ENCODE measurements at regions not wholly inside any gene's neighbourhood (a gene's known extent, or its start where the extent isn't known, plus 50 kb on each side); places are given as distances from the start of the nearest gene placed in this dataset.
"Not testable (repeated sequence)": the region's sequence is repeated elsewhere in the genome, so short reads cannot be mapped to it uniquely, and the experiment has no call there.

DNA sequence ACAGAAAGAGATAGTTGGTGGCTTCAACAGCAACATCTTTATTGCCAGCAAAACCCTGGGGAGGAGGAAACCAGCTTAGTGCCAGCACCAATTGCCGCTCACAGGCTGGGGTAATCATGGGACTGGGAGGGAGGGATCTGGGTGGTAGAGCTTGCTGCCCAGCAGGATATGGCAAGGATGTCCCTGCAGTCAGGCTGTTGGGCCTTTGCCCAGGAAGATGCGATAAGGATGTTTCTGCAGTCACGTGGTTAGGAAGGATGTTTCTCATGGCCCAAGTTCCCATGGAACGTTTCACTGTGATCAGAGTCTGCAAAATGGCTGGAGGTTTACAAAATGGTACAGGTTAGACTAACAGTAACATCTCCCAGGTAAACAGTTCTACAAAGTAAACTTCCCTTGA is 443.5 kb downstream of the TUBA3C start:
- H3K4me1 ChIP-seq (ENCODE audit: control insufficient read depth, insufficient read depth, low read length); H3K9me3 ChIP-seq (ENCODE audit: control insufficient read depth, insufficient read depth, low read depth, low read length); POLR2A ChIA-PET; H3K4me3 ChIP-seq (ENCODE audit: low read depth, low read length); H3K36me3 ChIP-seq (ENCODE audit: control insufficient read depth in 2 of 2, insufficient read depth in 1 of 2, low read length in 2 of 2); CTCF ChIA-PET; H3K27ac ChIP-seq (ENCODE audit: extremely low read depth, low read depth, low read length): not testable (repeated sequence)

DNA sequence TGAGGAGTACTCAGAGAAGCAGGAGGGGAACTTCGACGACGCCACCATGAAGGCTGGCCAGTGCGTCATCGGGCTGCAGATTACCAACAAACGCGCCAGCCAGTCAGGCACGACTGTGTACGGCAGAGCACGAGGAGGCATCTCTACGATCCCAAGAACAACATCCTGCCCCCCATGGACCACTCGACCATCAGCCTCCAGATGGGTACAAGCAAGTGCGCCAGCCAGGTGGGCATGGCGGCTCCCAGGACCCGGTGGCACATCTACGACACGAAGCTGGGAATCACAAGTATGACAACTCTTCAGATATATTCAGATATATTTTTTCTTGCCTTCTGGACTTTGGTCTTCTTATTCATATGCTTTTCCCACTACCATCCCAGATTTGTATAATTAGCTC is 454.5 kb downstream of the TUBA3C start:
- POLR2A ChIA-PET; H3K9me3 ChIP-seq (ENCODE audit: control insufficient read depth, insufficient read depth, low read depth, low read length); H3K4me3 ChIP-seq (ENCODE audit: low read depth, low read length); H3K4me1 ChIP-seq (ENCODE audit: control insufficient read depth, insufficient read depth, low read length); CTCF ChIA-PET; H3K36me3 ChIP-seq (ENCODE audit: control insufficient read depth in 2 of 2, insufficient read depth in 1 of 2, low read length in 2 of 2); H3K27ac ChIP-seq (ENCODE audit: extremely low read depth, low read depth, low read length): not testable (repeated sequence)

DNA sequence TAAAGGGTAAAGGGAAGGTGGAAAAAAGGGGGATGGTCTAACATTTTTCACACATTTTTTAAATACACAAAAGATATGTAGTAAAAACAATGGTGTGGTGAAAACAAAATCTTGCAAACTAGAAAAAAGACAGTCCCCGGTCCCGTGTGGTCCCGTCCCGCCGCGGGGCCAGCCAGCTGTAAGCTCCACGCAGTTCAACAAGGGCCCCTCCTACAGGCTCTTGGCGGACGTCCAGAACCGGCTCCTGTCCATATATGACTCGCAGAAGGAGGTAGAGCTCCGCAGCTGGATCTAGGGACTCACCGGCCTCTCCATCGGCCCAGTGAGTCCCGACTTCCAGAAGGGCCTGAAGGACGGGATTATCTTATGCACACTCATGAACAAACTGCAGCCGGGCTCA is 455.1 kb downstream of the TUBA3C start:
- H3K4me3 ChIP-seq (ENCODE audit: low read depth, low read length); POLR2A ChIA-PET; H3K4me1 ChIP-seq (ENCODE audit: control insufficient read depth, insufficient read depth, low read length); H3K36me3 ChIP-seq (ENCODE audit: control insufficient read depth in 2 of 2, insufficient read depth in 1 of 2, low read length in 2 of 2); H3K9me3 ChIP-seq (ENCODE audit: control insufficient read depth, insufficient read depth, low read depth, low read length); H3K27ac ChIP-seq (ENCODE audit: extremely low read depth, low read depth, low read length); CTCF ChIA-PET: not testable (repeated sequence)

DNA sequence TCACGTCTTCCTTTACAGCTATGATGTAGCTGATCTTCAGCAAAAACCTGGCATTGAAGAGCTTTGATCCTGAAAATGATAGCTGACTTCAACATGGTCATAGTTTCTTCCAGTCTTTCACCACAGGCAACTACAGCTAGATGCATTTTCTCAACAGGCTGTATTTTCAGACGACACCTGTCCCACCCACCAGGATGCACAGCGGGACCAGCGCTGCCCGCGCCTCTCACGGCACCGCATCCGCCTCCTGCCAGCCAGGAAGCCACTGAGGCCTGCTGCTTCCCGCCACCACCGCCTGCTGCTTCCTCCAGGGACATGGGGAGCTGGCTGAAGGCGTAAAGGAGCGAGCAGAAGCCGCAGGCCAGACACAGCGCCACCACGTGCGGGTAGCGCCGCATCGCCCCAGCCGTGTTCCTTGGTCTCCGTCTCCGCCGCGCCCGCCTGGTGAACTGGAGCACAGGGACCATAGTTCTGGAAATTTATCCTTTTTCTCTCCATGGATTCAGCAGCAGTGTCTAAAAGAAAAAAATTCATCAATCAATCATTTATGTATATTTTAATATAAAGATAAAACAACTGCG is 456.3 kb downstream of the TUBA3C start:
- H3K4me1 ChIP-seq (ENCODE audit: control insufficient read depth, insufficient read depth, low read length); H3K9me3 ChIP-seq (ENCODE audit: control insufficient read depth, insufficient read depth, low read depth, low read length); H3K27ac ChIP-seq (ENCODE audit: extremely low read depth, low read depth, low read length); H3K36me3 ChIP-seq (ENCODE audit: control insufficient read depth in 2 of 2, insufficient read depth in 1 of 2, low read length in 2 of 2); H3K4me3 ChIP-seq (ENCODE audit: low read depth, low read length); CTCF ChIA-PET; POLR2A ChIA-PET: not testable (repeated sequence)

DNA sequence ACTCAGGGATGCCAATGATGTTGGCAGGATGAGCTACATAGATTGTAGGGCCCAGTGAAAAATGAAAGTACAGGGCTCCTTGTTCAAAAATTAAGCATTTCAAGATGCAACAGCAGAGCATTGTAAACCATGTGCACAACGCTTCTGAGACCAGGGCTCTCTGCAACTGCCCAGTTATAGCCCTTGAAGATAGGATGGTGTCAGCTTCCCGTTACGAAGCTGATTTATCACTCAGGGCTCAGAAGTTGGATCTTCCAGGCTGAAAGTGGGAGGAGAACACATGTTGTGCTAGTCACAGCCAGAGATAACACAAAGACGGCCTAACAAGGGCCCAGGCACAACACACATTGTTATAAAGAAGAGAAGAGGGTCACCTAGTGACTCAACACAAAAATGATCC is 466.7 kb downstream of the TUBA3C start:
- Histone ChIP-seq H3K27ac (ENCODE audit: extremely low read depth, low read depth, low read length) (no peak overlapping the region), H3K36me3 (ENCODE audit: control insufficient read depth in 2 of 2, insufficient read depth in 1 of 2, low read length in 2 of 2) (no peaks in the 10 kb centered on the region), H3K4me1 (ENCODE audit: control insufficient read depth, insufficient read depth, low read length) (no peaks in the 10 kb centered on the region), H3K4me3 (ENCODE audit: low read depth, low read length) (no peak overlapping the region), H3K9me3 (ENCODE audit: control insufficient read depth, insufficient read depth, low read depth, low read length) (no peaks in the 10 kb centered on the region)
- ChIA-PET POLR2A (no interaction called here), CTCF (no interaction called here)
- TF ChIP-seq WT1 (tag by site-specific recombination; IDR thresholded peaks at IDR 0.05) (no peak), ZNF341 (tag by site-specific recombination; IDR thresholded peaks at IDR 0.05; ENCODE audit: low read depth) (no peak)

DNA sequence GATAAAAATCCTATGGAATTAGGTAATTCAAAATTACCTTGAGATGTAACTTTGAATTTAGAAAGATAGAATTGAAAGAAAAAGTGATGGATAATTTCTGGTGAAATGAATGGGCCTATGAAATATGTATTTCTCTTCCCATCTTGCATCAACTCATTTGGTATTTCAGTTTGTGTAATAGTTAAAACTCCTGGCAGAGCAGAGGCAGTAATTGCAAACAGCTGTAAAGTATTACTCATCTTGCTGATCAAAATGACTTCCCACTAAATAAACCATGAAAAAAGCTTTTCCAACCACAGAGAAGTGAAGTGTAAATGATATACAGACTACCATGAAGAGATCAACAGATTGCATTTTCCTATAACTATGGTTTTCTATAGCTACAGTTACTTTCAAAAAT is 471.0 kb downstream of the TUBA3C start:
- H3K27ac ChIP-seq (ENCODE audit: extremely low read depth, low read depth, low read length); H3K4me1 ChIP-seq (ENCODE audit: control insufficient read depth, insufficient read depth, low read length); CTCF ChIA-PET; H3K4me3 ChIP-seq (ENCODE audit: low read depth, low read length); POLR2A ChIA-PET; H3K36me3 ChIP-seq (ENCODE audit: control insufficient read depth in 2 of 2, insufficient read depth in 1 of 2, low read length in 2 of 2); H3K9me3 ChIP-seq (ENCODE audit: control insufficient read depth, insufficient read depth, low read depth, low read length): not testable (repeated sequence)

DNA sequence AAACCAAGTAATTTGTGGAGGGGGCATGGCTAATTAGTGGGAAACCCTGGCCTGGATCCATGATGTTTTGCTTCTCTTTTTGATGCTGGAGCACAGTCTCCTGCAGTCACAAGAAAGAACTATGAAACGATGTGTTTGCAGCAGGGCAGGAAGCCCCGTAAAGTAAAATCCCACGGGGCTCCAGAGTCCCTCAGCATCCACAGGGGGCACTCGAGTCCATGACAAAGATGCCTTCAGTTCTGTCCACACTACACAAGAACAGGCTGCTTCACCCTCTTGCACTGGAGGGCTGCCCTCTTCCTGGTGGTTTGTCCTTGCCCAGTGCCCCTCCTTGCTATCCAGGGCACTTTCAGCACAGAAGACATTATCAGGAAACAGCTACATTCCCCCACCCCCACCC is 475.1 kb downstream of the TUBA3C start:
- POLR2A ChIA-PET; H3K27ac ChIP-seq (ENCODE audit: extremely low read depth, low read depth, low read length); CTCF ChIA-PET; H3K36me3 ChIP-seq (ENCODE audit: control insufficient read depth in 2 of 2, insufficient read depth in 1 of 2, low read length in 2 of 2); H3K4me1 ChIP-seq (ENCODE audit: control insufficient read depth, insufficient read depth, low read length); H3K4me3 ChIP-seq (ENCODE audit: low read depth, low read length); H3K9me3 ChIP-seq (ENCODE audit: control insufficient read depth, insufficient read depth, low read depth, low read length): not testable (repeated sequence)

DNA sequence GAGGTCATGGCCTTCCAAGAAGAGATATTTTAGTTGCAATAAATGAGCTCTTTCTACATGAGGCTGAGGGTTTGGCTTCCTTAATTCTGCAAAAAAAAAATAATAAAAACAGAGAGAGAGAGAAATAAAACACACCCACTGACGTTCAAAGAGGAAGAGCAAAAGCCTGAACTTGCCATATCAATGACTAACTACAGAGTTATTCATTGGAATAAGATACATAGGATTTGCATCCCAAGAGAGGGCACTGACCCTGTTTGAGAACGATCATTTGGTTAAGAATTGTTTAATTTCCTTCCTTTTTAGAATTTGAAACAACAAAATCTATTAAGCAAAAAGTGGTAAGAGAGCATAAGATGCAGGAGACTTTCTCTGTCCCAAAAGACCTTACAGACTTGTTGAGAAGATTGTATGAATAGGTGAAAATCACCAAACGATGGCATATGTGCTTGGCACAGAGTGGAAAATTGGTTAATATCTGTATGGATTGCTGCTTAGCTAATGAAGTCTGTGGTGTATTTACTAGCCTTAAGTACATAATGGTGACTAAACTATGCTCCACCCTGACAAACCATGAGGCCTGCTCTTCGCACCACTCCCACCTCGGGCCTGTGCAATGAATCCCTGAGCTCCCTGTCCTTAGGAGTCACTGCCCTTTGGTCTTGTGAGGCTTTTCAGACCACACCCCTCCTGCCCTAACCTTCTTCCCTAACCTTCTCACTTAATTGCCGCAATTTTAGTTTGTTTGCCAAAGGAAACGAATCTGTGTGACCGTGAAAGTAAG is 479.0 kb downstream of the TUBA3C start:
- H3K36me3 ChIP-seq (ENCODE audit: control insufficient read depth in 2 of 2, insufficient read depth in 1 of 2, low read length in 2 of 2); H3K4me1 ChIP-seq (ENCODE audit: control insufficient read depth, insufficient read depth, low read length); H3K4me3 ChIP-seq (ENCODE audit: low read depth, low read length); H3K27ac ChIP-seq (ENCODE audit: extremely low read depth, low read depth, low read length); CTCF ChIA-PET; H3K9me3 ChIP-seq (ENCODE audit: control insufficient read depth, insufficient read depth, low read depth, low read length); POLR2A ChIA-PET: not testable (repeated sequence)

DNA sequence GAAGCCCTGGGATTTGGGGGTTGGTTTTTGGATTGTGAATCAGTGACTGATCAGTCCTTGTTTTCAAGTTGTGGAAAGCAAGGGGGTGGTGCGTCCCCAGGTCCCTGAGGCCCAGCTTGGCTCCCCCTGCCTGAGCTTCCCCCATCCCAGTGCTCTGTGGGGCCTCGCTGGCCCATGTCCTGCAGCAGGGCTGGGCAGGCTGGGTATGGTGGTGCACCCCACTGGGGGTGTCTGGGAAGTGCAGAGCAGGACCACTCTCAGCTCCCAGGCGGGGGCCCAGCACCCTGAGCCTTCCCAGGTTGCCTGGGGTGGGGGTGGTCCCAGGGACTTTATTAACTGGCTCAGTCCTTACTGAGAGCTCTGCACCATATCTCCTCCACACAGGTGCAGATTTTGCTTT is 483.3 kb downstream of the TUBA3C start:
- H3K4me1 ChIP-seq (ENCODE audit: control insufficient read depth, insufficient read depth, low read length); H3K27ac ChIP-seq (ENCODE audit: extremely low read depth, low read depth, low read length); H3K36me3 ChIP-seq (ENCODE audit: control insufficient read depth in 2 of 2, insufficient read depth in 1 of 2, low read length in 2 of 2); POLR2A ChIA-PET; H3K4me3 ChIP-seq (ENCODE audit: low read depth, low read length); H3K9me3 ChIP-seq (ENCODE audit: control insufficient read depth, insufficient read depth, low read depth, low read length); CTCF ChIA-PET: not testable (repeated sequence)

DNA sequence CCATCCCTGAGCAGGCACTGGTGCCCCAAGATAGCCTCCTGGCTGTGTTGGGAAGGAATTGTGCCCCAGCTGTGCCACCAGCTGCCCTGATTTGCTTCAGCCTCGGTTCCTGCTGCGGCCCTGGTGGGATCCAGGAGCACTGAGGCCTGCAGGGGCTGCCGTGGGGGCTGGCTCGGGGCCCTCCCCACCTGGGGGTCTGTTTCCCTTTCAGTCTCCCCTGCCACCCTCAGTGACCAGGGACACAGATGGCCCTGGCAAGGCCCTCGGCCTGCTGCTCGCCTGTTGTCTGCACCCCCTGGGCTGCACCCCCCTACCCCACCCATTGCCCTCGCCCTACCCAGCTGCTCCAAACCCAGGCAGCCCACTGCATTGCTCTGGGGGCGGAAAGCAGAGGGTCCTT is 483.8 kb downstream of the TUBA3C start:
- H3K4me3 ChIP-seq (ENCODE audit: low read depth, low read length); H3K36me3 ChIP-seq (ENCODE audit: control insufficient read depth in 2 of 2, insufficient read depth in 1 of 2, low read length in 2 of 2); H3K27ac ChIP-seq (ENCODE audit: extremely low read depth, low read depth, low read length); H3K9me3 ChIP-seq (ENCODE audit: control insufficient read depth, insufficient read depth, low read depth, low read length); POLR2A ChIA-PET; CTCF ChIA-PET; H3K4me1 ChIP-seq (ENCODE audit: control insufficient read depth, insufficient read depth, low read length): not testable (repeated sequence)

DNA sequence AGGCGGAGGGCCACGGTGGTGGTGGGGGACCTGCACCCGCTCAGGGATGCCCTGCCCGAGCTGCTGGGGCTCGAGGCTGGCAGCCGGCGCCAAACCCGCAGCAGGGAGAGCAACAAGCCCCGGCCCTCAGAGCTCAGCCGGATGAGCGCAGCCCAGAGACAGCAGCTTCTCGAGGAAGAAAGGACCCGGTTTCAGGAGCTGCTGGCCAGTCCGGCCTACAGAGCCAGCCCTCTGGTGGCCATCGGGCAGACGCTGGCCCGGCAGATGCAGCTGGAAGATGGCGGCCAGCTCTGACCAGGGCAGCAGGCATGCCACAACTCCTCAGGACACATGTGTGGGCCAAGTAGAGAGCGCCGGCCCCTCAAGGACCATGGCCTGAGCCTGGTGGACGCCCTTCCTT is 484.4 kb downstream of the TUBA3C start:
- CTCF ChIA-PET; H3K4me1 ChIP-seq (ENCODE audit: control insufficient read depth, insufficient read depth, low read length); H3K36me3 ChIP-seq (ENCODE audit: control insufficient read depth in 2 of 2, insufficient read depth in 1 of 2, low read length in 2 of 2); H3K9me3 ChIP-seq (ENCODE audit: control insufficient read depth, insufficient read depth, low read depth, low read length); H3K27ac ChIP-seq (ENCODE audit: extremely low read depth, low read depth, low read length); H3K4me3 ChIP-seq (ENCODE audit: low read depth, low read length); POLR2A ChIA-PET: not testable (repeated sequence)

Data from HEK293 (cell line).